ENCODE measurements at regions not wholly inside any gene's neighbourhood (a gene's known extent, or its start where the extent isn't known, plus 50 kb on each side); places are given as distances from the start of the nearest gene placed in this dataset.

DNA sequence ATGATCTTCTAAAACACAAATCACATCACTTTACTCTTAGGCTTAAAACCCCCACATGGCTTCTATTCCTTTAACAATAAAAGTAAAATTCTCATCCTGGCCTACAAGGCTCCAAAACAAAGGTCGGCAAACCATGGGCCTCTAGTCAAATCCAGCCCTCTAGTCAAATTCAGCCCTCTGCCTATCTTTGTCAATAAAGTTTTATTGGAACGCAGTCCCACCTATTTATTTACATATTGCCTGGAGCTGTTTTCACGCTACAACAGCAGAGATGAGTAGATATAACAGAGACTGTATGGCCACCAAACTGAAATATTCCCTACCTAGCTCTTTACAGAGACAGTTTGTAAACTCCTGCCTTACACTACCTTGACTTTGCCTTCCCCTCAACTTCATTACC, 178.8 kb downstream of the PTPN20 start:
- H3K4me3 ChIP-seq (ENCODE audit: low read depth, low read length) = no peak overlapping the region
- TF ChIP-seq, protein P1, sequence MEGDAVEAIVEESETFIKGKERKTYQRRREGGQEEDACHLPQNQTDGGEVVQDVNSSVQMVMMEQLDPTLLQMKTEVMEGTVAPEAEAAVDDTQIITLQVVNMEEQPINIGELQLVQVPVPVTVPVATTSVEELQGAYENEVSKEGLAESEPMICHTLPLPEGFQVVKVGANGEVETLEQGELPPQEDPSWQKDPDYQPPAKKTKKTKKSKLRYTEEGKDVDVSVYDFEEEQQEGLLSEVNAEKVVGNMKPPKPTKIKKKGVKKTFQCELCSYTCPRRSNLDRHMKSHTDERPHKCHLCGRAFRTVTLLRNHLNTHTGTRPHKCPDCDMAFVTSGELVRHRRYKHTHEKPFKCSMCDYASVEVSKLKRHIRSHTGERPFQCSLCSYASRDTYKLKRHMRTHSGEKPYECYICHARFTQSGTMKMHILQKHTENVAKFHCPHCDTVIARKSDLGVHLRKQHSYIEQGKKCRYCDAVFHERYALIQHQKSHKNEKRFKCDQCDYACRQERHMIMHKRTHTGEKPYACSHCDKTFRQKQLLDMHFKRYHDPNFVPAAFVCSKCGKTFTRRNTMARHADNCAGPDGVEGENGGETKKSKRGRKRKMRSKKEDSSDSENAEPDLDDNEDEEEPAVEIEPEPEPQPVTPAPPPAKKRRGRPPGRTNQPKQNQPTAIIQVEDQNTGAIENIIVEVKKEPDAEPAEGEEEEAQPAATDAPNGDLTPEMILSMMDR (IDR thresholded peaks at IDR 0.05; ENCODE audit: low read depth, low read length) = no peak

DNA sequence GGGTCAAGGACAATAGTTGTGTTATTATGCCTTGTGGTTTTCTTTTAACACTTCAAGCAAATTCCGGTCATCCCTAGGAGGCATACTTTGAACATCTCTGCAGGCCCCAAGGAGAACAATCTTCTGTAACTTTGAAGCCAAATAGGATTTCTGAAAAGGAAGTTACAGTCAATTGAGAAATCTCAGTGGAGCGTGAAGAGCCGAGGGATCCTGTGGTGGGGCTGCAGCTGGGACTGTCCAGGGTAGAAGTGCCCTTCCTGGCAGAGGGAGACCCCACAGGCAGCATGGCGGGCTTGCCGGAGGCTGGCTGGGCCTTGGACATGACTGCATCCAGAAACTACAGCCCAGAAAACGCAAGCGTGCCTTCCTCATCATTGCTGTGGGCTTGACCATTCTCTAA, 179.7 kb downstream of the PTPN20 start:
- TF ChIP-seq, protein P1 (IDR thresholded peaks at IDR 0.05; ENCODE audit: low read depth, low read length) = no peak
- H3K4me3 ChIP-seq (ENCODE audit: low read depth, low read length) = no peak overlapping the region

DNA sequence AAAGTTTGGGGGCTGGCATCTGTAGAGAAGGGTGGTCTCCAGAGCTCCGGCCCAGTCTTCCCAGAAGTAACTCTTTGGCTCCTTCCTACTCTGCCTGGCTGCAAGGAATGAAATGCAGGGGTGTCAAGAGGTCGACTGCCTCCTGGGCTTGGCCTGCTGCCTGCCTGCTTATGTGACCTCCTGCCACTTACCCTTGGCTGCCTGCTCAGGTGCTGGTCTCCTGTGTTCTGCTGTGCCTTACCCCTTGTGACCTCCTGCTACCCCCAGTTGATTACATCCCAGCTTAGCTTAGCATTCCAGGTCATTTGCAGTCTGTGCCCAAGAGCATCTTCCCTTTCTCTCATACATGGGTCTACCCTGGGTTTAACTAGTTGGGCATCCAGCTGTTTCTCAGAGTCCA, 180.2 kb downstream of the PTPN20 start:
- TF ChIP-seq, protein P1 (IDR thresholded peaks at IDR 0.05; ENCODE audit: low read depth, low read length) = no peak
- no peak overlapping the region for H3K4me3 ChIP-seq (ENCODE audit: low read depth, low read length)

DNA sequence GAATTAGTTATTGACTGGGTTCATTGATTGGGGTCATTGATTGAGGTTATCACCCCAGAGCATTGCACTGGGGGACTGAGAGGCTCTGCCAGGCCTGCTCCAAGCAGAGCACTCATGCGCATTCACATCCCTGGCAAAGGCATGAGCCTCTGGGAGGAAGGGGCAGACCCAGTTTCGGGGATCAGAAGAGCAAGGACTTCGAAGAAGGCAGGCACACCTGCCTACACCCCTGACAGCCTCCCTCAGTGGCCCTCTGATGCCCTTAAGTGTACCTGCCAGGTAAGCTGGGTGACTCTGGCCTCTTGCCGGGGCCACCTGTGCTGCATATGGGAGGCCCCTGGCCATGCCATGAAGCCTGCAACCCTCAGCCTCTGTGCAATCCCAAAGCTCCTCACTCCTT, 181.1 kb downstream of the PTPN20 start:
- no peak overlapping the region for H3K4me3 ChIP-seq (ENCODE audit: low read depth, low read length)
- TF ChIP-seq, protein P1 (IDR thresholded peaks at IDR 0.05; ENCODE audit: low read depth, low read length) = no peak

DNA sequence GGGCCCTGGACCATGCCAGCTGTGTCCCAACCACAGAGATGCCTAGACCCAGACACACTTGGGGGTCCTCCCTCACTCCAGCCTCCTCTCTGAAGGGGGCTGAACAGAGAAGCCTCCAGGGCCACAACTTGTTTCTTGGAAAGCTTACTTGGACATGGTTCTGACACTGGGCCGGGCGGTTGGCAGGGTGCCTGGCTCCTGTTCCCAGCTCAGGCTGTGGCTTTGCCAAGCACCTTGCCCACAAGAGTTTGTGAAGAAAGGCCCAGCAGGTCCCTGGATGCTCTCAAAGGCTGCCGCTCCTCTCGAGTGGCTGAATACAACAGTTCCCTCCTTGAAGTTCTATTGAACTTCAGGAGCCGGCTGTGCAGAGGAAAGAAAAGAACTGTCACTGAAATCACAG, 181.6 kb downstream of the PTPN20 start:
- TF ChIP-seq, protein P1 (IDR thresholded peaks at IDR 0.05; ENCODE audit: low read depth, low read length) = no peak

DNA sequence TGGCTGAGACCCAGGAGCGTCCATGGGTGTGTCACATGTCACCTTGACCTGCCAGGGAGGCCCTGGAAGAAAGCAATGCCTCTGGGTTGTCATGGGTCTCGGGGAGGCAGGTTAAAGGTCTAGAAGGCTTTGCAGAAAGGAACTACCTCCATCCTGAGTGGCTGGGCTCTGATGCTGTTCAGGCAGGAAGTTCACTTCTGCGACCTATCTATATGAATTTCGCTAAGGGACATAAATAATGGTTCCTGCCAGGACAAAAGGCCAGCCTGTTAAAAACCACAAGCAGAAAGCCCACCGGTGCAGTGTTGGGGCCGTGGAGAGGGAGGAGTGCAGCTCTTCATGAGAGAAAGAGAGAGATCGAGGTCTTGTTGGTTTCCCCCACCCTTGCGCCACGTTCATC, 182.9 kb downstream of the PTPN20 start:
- no peak overlapping the region for H3K4me3 ChIP-seq (ENCODE audit: low read depth, low read length)
- TF ChIP-seq, protein P1 (IDR thresholded peaks at IDR 0.05; ENCODE audit: low read depth, low read length) = no peak

More for the DNA sequence above, 181.6 kb downstream of the PTPN20 start:
- H3K4me3 ChIP-seq (ENCODE audit: low read depth, low read length) = no peak overlapping the region

DNA sequence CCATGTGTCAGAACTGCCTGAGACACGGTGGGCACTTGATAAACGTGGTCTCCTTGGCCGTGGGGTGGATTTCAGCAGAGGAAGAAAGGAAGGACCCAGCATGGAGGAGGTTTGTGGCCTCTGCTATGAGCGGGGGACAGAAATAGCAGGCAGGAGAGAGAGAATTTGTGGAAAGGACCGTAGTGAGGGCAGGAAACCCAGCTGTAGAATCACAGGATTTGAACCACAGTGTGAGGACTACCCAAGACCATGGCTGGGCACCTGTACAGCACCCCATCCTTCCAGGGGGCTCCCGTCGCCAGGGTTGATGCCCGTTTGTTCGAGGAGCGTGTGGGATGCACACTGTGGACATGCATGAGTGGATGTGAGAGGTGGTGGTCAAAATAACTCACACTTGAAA, 183.4 kb downstream of the PTPN20 start:
- TF ChIP-seq, protein P1 (IDR thresholded peaks at IDR 0.05; ENCODE audit: low read depth, low read length) = no peak
- H3K4me3 ChIP-seq (ENCODE audit: low read depth, low read length) = no peak overlapping the region

Data from WI38 (cell line).